Fibroblast of pulmonary artery (primary cell): ENCODE measurements at regions not wholly inside any gene's neighbourhood (a gene's known extent, or its start where the extent isn't known, plus 50 kb on each side); places are given as distances from the start of the nearest gene placed in this dataset.
"Not testable (repeated sequence)": the region's sequence is repeated elsewhere in the genome, so short reads cannot be mapped to it uniquely, and the experiment has no call there.

Source experiments
- DNase-seq: peaks from one replicate; pipeline ENCODE4 v3.0.0-alpha.2; 2010; ENCODE audit warnings: low read depth
- H3K4me3 ChIP-seq: replicated peaks from 2 replicates; pipeline ENCODE4 v1.5.1; 2011; ENCODE audit warnings: low read depth, mild to moderate bottlenecking, control low read depth, low read length, moderate library complexity
- TF ChIP-seq, protein P1 (sequence below): IDR thresholded peaks from 2 replicates; pipeline ENCODE4 v1.5.1; 2011; ENCODE audit warnings: mild to moderate bottlenecking, control low read depth, low read length, inconsistent platforms; ENCODE audit errors: missing control alignments

DNA sequence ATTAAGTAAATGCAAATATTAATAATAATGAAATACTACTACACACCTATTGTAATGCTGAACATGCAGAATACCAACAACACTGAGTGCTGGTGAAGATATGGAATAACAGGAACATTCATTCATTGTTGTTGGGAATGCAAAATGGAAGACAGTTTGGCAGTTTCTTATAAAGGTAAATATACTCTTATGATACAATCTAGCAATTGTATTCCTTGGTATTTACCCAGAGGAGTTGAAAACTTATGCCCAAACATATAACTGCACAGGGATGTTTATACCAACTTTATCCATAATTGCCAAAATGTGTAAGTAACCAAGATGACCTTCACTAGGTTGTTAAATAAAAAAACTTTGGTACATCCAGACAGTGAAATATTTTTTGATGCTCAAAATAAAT, 636.8 kb downstream of the PRR16 start:
- no peak overlapping the region for H3K4me3 ChIP-seq
- no peak for DNase-seq
- TF ChIP-seq, protein P1, sequence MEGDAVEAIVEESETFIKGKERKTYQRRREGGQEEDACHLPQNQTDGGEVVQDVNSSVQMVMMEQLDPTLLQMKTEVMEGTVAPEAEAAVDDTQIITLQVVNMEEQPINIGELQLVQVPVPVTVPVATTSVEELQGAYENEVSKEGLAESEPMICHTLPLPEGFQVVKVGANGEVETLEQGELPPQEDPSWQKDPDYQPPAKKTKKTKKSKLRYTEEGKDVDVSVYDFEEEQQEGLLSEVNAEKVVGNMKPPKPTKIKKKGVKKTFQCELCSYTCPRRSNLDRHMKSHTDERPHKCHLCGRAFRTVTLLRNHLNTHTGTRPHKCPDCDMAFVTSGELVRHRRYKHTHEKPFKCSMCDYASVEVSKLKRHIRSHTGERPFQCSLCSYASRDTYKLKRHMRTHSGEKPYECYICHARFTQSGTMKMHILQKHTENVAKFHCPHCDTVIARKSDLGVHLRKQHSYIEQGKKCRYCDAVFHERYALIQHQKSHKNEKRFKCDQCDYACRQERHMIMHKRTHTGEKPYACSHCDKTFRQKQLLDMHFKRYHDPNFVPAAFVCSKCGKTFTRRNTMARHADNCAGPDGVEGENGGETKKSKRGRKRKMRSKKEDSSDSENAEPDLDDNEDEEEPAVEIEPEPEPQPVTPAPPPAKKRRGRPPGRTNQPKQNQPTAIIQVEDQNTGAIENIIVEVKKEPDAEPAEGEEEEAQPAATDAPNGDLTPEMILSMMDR = no peak

GRCh38 chr5:121105921-121106320, 641.8 kb downstream of the PRR16 start:
- H3K4me3 ChIP-seq = no peak overlapping the region
- DNase-seq = no peak
- TF ChIP-seq, protein P1 = no peak

GRCh38 chr5:121106721-121107690, 642.9 kb downstream of the PRR16 start:
- not testable (repeated sequence) for DNase-seq

GRCh38 chr5:121108725-121109124, 644.6 kb downstream of the PRR16 start:
- no peak overlapping the region for H3K4me3 ChIP-seq
- TF ChIP-seq, protein P1 = no peak
- DNase-seq = no peak

More at GRCh38 chr5:121106721-121107690, 642.9 kb downstream of the PRR16 start:
- H3K4me3 ChIP-seq = not testable (repeated sequence)

- TF ChIP-seq, protein P1 = no peak
These were observed 645.7 kb downstream of the PRR16 start for GRCh38 chr5:121109817-121110216.

DNA sequence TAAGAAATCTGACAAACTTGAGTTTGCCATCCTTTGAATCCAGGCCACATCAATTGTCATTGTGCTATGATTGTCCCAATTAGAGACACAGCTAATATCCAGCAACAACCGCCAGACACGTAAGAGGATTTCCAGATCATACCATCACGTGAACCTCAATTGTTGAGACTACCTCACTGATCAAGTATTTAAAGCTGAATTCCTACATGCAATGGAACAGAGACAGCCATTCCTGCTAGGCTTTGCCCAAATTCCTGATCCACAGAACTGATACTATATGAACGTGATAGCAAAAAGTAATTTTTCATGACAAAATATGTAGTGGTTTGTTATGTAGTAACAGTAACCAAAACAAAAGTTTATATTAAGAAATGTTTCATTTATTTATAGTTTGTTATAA, 657.7 kb downstream of the PRR16 start:
- no peak overlapping the region for H3K4me3 ChIP-seq
- TF ChIP-seq, protein P1 = no peak
- no peak for DNase-seq

More at GRCh38 chr5:121109817-121110216, 645.7 kb downstream of the PRR16 start:
- no peak for DNase-seq
- H3K4me3 ChIP-seq = no peak overlapping the region

DNA sequence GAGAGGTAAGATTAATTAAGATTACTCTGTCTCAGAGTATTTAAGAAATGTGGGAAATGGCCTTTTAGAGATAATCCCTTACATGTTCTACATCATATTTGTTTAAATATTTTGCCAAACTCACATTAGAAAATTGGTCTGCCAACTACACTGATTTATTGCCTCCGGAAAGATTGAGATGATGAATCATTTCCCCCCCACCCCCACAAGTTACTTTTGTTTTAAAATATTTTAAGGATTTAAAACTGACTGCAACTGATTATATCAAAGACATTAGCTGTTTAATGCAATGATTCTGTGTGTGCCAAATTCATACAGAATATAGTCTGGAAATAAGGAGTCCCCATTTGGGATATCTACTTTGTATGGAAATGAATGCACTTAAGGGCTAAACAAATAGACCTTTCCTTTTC, 674.4 kb downstream of the PRR16 start:
- H3K4me3 ChIP-seq = no peak overlapping the region
- peak; percentile 18 for DNase-seq
- TF ChIP-seq, protein P1 = no peak
